OCI-LY7 (cell line): ENCODE measurements at regions not wholly inside any gene's neighbourhood (a gene's known extent, or its start where the extent isn't known, plus 50 kb on each side); places are given as distances from the start of the nearest gene placed in this dataset.

Source experiments
- BruUV-seq: library from RNA; stranded (reverse); fragments of 400-500 nt; replicated peaks from 2 replicates; lab custom pipeline; 2021; lab: Mats Ljungman, UMichigan
- CTCF ChIA-PET: fragments of 300-600 bp; sonication (Branson Sonifier 250); formaldehyde crosslinking; loops from one replicate; lab custom pipeline; 2022; ENCODE audit warnings: antibody characterized with exemption; ENCODE audit not compliant: unreplicated experiment; lab: Charles Lee
- POLR2A ChIA-PET: fragments of 300-600 bp; sonication (Branson Sonifier 250); formaldehyde crosslinking; loops from one replicate; lab custom pipeline; 2022; ENCODE audit warnings: antibody characterized with exemption; lab: Charles Lee
- DNase-seq: peaks from one replicate; pipeline ENCODE4 v3.0.0-alpha.2; 2015; ENCODE audit warnings: low spot score
- H2AFZ ChIP-seq: fragments of 200-600 bp; sonication (generic), shearing (Covaris generic); 2 replicates; pipeline ENCODE4 v1.6.1; 2014; ENCODE audit warnings: mild to moderate bottlenecking, antibody characterized with exemption, low read length, moderate library complexity
- H3K27ac ChIP-seq: fragments of 200-600 bp; sonication (generic); 2 replicates; pipeline ENCODE4 v1.5.1; 2014; ENCODE audit warnings: mixed run types, low read depth, mild to moderate bottlenecking, moderate library complexity, low read length, inconsistent platforms; ENCODE audit not compliant: poor library complexity, severe bottlenecking
- H3K36me3 ChIP-seq: fragments of 200-600 bp; sonication (generic); 2 replicates; pipeline ENCODE4 v1.6.1; 2014; ENCODE audit warnings: mild to moderate bottlenecking, antibody characterized with exemption, low read length, moderate library complexity, mixed read lengths; ENCODE audit not compliant: insufficient read depth
- H3K4me1 ChIP-seq: fragments of 200-600 bp; sonication (generic); 2 replicates; pipeline ENCODE4 v1.5.1; 2014; ENCODE audit warnings: mild to moderate bottlenecking, low read length; ENCODE audit not compliant: insufficient read depth, poor library complexity, severe bottlenecking
- H3K4me2 ChIP-seq: fragments of 200-600 bp; sonication (generic); 2 replicates; pipeline ENCODE4 v1.6.1; 2014; ENCODE audit warnings: mild to moderate bottlenecking, low read length
- H3K4me3 ChIP-seq: fragments of 200-600 bp; sonication (generic); 2 replicates; pipeline ENCODE4 v1.5.1; 2014; ENCODE audit warnings: mild to moderate bottlenecking, low read depth, low read length; ENCODE audit not compliant: poor library complexity, severe bottlenecking
- H3K79me2 ChIP-seq: fragments of 200-600 bp; sonication (generic); 2 replicates; pipeline ENCODE4 v1.6.1; 2016; ENCODE audit warnings: low read depth, mild to moderate bottlenecking, low read length, moderate library complexity, mixed read lengths; ENCODE audit not compliant: insufficient read depth
- H3K9me2 ChIP-seq: fragments of 200-600 bp; sonication (generic); 2 replicates; pipeline ENCODE4 v1.6.1; 2016; ENCODE audit warnings: mild to moderate bottlenecking, low read length, mixed read lengths; ENCODE audit not compliant: insufficient read depth
- H3K9me3 ChIP-seq: fragments of 200-600 bp; sonication (generic); 2 replicates; pipeline ENCODE4 v1.6.1; 2014; ENCODE audit warnings: mild to moderate bottlenecking, mixed run types, low read length, mixed read lengths
- H4K20me1 ChIP-seq: fragments of 200-600 bp; sonication (generic); 2 replicates; pipeline ENCODE4 v1.6.1; 2014; ENCODE audit warnings: mild to moderate bottlenecking, antibody characterized with exemption, low read length, moderate library complexity, mixed read lengths; ENCODE audit not compliant: insufficient read depth
- CTCF ChIP-seq: fragments of 200-600 bp; sonication (generic); conservative IDR thresholded peaks from 2 replicates; pipeline ENCODE4 v1.5.1; 2014; ENCODE audit warnings: mild to moderate bottlenecking, antibody characterized with exemption, low read length, moderate library complexity, mixed read lengths
- EZH2phosphoT487 ChIP-seq: fragments of 200-600 bp; sonication (generic); IDR thresholded peaks from 2 replicates; pipeline ENCODE4 v1.6.1; 2018; ENCODE audit warnings: low read depth, borderline replicate concordance, mild to moderate bottlenecking, mixed run types, antibody characterized with exemption, low read length, moderate library complexity, mixed read lengths
- intact Hi-C: fragments of 100-400 bp; cut with micrococcal nuclease; formaldehyde crosslinking; loops from one replicate; pipeline ENCODE4 v1.10.0; 2022; ENCODE audit not compliant: unreplicated experiment

DNA sequence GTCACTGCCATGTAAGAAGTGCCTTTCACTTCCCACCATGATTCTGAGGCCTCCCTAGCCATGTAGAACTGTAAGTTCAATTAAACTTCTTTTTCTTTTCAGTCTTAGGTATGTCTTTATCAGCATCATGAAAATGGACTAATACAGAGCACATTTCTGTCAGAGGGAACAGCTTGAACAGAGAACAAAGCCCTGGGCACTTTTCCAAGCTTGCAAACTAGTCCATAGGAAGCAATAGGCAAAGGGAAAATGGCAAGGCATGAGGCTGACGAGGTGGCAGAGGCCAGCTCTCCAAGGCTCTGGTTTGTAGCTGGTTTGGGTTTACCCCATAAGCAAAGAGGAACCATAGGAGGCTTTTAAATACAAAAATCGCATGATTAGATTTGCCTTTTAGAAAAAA lies 185.1 kb upstream of the HDDC2 start:
- Histone ChIP-seq H2AFZ (no peak overlapping the region), H3K4me3 (no peak overlapping the region), H3K4me1 (no peaks in the 10 kb centered on the region), H3K36me3 (no peaks in the 10 kb centered on the region), H3K79me2 (no peaks in the 10 kb centered on the region), H3K9me3 (no peaks in the 10 kb centered on the region), H3K9me2 (no peaks in the 10 kb centered on the region), H3K27ac (no peak overlapping the region), H3K4me2 (no peak overlapping the region), H4K20me1 (no peaks in the 10 kb centered on the region)
- TF ChIP-seq EZH2phosphoT487 (no peak), CTCF (no peak)
- intact Hi-C loops, result no loop called here
- DNase-seq, result no peak
- BruUV-seq, result no TSS peak
- ChIA-PET POLR2A (no interaction called here), CTCF (no interaction called here)

DNA sequence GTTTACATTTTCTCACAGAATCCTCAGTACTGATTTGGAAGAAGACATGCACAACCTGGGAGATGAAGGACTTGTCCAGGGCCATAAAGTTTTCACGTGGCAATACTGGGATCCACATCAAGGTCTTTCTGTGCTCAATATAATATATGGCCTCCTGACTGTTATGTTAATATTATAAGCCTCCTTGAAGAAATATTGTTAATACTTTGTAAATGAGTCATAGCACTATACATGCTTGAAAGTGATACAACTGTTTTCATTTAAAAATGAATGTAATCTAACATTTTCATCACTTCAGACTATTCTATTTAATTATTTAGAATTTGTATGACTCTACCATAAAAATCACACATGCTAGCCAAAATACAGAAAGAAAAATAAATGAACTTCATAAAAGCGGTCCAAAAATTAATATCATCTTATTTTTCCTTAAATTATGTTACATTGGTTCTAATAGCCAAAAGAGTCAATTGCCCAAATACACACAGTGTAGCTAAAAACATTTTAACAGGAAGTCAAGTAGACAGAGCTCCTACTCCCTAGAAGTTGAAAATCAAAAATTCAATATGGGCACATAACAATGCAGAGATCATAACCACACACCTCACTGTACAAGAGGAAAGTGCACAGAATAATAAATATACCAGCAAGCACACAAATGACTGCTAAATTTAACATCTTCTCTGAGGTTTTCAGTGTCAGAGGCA lies 188.0 kb upstream of the HDDC2 start:
- CTCF ChIA-PET, result no interaction called here

More for the DNA sequence above, 188.0 kb upstream of the HDDC2 start:
- no peak overlapping the region for H3K4me3 ChIP-seq
- BruUV-seq, result no TSS peak
- no peaks in the 10 kb centered on the region for H3K4me1 ChIP-seq
- H3K27ac ChIP-seq, result no peak overlapping the region
- no peak for DNase-seq
- TF ChIP-seq CTCF (no peak), EZH2phosphoT487 (no peak)
- no peak overlapping the region for H2AFZ ChIP-seq
- POLR2A ChIA-PET, result interaction anchor here (0.7 kb wide), 1 partner anchor 139 kb away, joined by 3 read pairs; no protein-coding TSS in a partner anchor
- no peaks in the 10 kb centered on the region for H3K79me2 ChIP-seq
- intact Hi-C loops, result loop anchor here (5.0 kb wide), 1 partner anchor 177 kb away; no protein-coding TSS in a partner anchor
- H3K4me2 ChIP-seq, result no peak overlapping the region
- H3K9me2 ChIP-seq, result no peaks in the 10 kb centered on the region
- H3K9me3 ChIP-seq, result no peaks in the 10 kb centered on the region
- no peaks in the 10 kb centered on the region for H4K20me1 ChIP-seq
- H3K36me3 ChIP-seq, result no peaks in the 10 kb centered on the region
